Heart right ventricle (tissue), 16 donors: ENCODE measurements at regions not wholly inside any gene's neighbourhood (a gene's known extent, or its start where the extent isn't known, plus 50 kb on each side); places are given as distances from the start of the nearest gene placed in this dataset.

ENCODE experiments used
- ATAC-seq, 8 donors: fragments of 200-7000 bp; cut with Tn5 transposase; one replicate each; pipeline ENCODE4 v1.9.1; 2020; ENCODE audit warnings: mild to moderate bottlenecking in 8 of 8, moderate library complexity in 8 of 8, moderate number of reproducible peaks in 1 of 8
- DNase-seq, 2 donors: peaks; one replicate each; pipeline ENCODE4 v3.0.0-alpha.2; 2020
- H3K27ac ChIP-seq, 10 donors: fragments of 200-600 bp; sonication (generic) in 2 of 10; one replicate each; pipeline versions ENCODE4 v1.5.0 to v1.8.0; 2020 to 2022; ENCODE audit warnings: mild to moderate bottlenecking in 3 of 10
- H3K27me3 ChIP-seq, 7 donors: fragments of 200-600 bp; one replicate each; pipeline ENCODE4 v1.8.0; 2021 to 2022; ENCODE audit warnings: mild to moderate bottlenecking in 2 of 7
- H3K36me3 ChIP-seq, 9 donors: fragments of 200-600 bp; sonication (generic) in 1 of 9; one replicate each; pipeline versions ENCODE4 v1.5.0 to v1.8.0; 2020 to 2022; ENCODE audit warnings: mild to moderate bottlenecking in 2 of 9
- H3K4me1 ChIP-seq, 9 donors: fragments of 200-600 bp; sonication (generic) in 1 of 9; one replicate each; pipeline versions ENCODE4 v1.5.0 to v1.8.0; 2020 to 2022; ENCODE audit warnings: mild to moderate bottlenecking in 4 of 9
- H3K4me3 ChIP-seq, 10 donors: fragments of 200-600 bp; sonication (generic) in 2 of 10; one replicate each; pipeline versions ENCODE4 v1.5.0 to v1.8.0; 2020 to 2022; ENCODE audit warnings: mild to moderate bottlenecking in 7 of 10, moderate library complexity in 2 of 10
- H3K9me3 ChIP-seq, 11 donors: fragments of 200-600 bp in 10 of 11; sonication (generic) in 2 of 11; one replicate each; pipeline versions ENCODE4 v1.5.0 to v1.8.0; 2013 to 2022; ENCODE audit warnings: mild to moderate bottlenecking in 2 of 11, control low read depth in 1 of 11, moderate library complexity in 1 of 11
- WGBS, 2 donors: extraction: QIAGEN DNeasy Blood & Tissue Kit; methylation state at CpG; one replicate each; pipeline ENCODE4 v1.1.7; 2013; ENCODE audit warnings: inconsistent platforms in 1 of 2; 5-methylcytosine and 5-hydroxymethylcytosine counted together
- intact Hi-C, 10 donors: fragments of 100-400 bp; cut with DNase I; formaldehyde crosslinking; loops; one replicate each; pipeline versions ENCODE4 v1.11.1 to v1.14.2; 2022
- TF ChIP-seq, protein P1 (sequence below), 9 donors: fragments of 200-600 bp; sonication (generic) in 2 of 9; IDR thresholded peaks; one replicate each; pipeline versions ENCODE4 v1.5.0 to v1.8.0; 2021 to 2022; ENCODE audit warnings: antibody characterized with exemption in 9 of 9, mild to moderate bottlenecking in 5 of 9, moderate library complexity in 1 of 9
- donor health status: Arrhythmogenic right ventricular cardiomyopathy.
- donor health status: ischemic (EF 13 %, LVEDD 7.1; RV severe dilation, severe dysfunction).
- donor health status: healthy with polysubstance abuse.
- donor health status: DM: no; HTN: yes; CAD: no.
- donor health status: DM: no; HTN: no; CAD: no.
- donor health status: ischemic (EF 25% LVEDD 6.9; RV normal size, moderate dysfunction).
- donor health status: ischemic (EF 25% LVEDD 5.7; RV mildly dilated, moderate dysfunction).
- donor health status: healthy.
- donor health status: DM: yes; HTN: yes; CAD: no.
- donor health status: Ischemic cardiomyopathy.
- donor health status: ischemic (EF 35%, LVEDD 5.7; RV mildly dilated, moderate dysfunction).
- donor health status: nonischemic (EF 11% LVEDD 7.7; RV severe dilation, severe dysfunction).
- donor health status: DM: yes; HTN: yes; CAD: no.
- donor health status: PGD.
- donor health status: ischemic (EF 29% LVEDD 5.4; RV normal size, mild dysfunction).
- donor health status: nonischemic (EF 23%, LVEDD 6.1; RV moderate dilation, normal function).

DNA sequence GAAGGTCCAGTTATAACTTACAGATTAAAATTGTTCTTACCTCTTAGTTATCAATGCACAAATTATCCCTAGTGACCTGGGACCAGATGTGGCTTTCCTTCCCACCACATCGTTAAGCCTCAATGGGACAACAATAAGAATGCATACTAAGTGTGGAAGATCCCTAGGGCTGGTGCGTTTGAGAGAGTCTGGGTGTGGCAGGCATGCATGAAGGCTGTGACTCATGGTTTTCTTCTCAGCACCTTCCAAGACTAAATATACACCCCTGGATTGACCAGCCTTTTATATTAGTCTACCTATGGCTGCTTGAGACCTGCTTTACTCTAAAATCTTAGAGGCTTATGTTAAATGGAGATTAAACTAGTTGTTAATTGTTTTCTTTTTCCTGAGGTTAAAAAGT, 261.7 kb upstream of the SLC14A2 start:
- no peaks in the 10 kb centered on the region for H3K27me3 ChIP-seq
- no peak overlapping the region for H3K27ac ChIP-seq
- peaks cover 0 to 4% (median 0%) of the 10 kb centered on the region in 9 donors for H3K4me1 ChIP-seq
- ATAC-seq, result no peak
- no peaks in the 10 kb centered on the region for H3K36me3 ChIP-seq
- no peak overlapping the region for H3K4me3 ChIP-seq
- 62 to 81% methylated on average over 2 of the region's 2 CpGs for WGBS, 2 donors
- intact Hi-C loops, result no loop called here
- DNase-seq, result no peak
- TF ChIP-seq, protein P1, sequence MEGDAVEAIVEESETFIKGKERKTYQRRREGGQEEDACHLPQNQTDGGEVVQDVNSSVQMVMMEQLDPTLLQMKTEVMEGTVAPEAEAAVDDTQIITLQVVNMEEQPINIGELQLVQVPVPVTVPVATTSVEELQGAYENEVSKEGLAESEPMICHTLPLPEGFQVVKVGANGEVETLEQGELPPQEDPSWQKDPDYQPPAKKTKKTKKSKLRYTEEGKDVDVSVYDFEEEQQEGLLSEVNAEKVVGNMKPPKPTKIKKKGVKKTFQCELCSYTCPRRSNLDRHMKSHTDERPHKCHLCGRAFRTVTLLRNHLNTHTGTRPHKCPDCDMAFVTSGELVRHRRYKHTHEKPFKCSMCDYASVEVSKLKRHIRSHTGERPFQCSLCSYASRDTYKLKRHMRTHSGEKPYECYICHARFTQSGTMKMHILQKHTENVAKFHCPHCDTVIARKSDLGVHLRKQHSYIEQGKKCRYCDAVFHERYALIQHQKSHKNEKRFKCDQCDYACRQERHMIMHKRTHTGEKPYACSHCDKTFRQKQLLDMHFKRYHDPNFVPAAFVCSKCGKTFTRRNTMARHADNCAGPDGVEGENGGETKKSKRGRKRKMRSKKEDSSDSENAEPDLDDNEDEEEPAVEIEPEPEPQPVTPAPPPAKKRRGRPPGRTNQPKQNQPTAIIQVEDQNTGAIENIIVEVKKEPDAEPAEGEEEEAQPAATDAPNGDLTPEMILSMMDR (IDR thresholded peaks at IDR 0.05), result no peak
- H3K9me3 ChIP-seq, result no peaks in the 10 kb centered on the region

DNA sequence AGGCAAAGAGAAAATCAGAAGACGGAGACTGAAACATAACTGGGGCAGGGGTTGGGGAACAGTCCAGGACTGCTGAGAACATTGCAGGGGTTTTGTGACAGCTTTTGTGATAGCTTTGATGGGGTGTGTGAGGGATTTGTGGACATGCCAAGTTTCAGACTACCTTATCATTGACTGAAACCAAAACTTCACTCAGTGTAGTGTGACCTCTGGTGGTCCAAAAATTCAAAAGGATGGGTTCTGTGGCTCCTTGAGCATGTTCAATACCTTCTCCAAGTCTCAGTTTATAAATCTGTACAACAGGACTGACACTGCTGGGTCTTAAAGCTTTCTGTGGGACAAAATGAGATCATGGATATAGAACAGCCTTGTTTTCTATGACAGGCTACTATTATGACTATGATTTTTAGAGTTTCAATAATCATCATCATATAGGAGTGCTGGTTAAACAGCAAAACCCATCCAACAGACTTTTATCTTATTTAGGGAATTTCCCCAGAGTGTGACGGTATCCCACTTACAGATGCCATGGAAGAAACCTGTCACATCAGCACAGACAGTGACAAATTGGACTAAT, 259.2 kb upstream of the SLC14A2 start:
- ATAC-seq (peak in 7 of 8 donors; percentile 18 to 64 (median 54)), DNase-seq (no peak)
- WGBS, 2 donors, result 64 to 77% methylated on average over 2 of the region's 2 CpGs
- Histone ChIP-seq H3K4me3 (no peak overlapping the region), H3K27me3 (no peaks in the 10 kb centered on the region), H3K9me3 (no peaks in the 10 kb centered on the region), H3K36me3 (no peaks in the 10 kb centered on the region), H3K4me1 (peaks cover 0 to 14% (median 5%) of the 10 kb centered on the region in 9 donors), H3K27ac (no peak overlapping the region)
- TF ChIP-seq, protein P1 (IDR thresholded peaks at IDR 0.05), result peak in 5 of 9 donors; percentile 23 to 47 (median 44)
- intact Hi-C loops, result no loop called here

DNA sequence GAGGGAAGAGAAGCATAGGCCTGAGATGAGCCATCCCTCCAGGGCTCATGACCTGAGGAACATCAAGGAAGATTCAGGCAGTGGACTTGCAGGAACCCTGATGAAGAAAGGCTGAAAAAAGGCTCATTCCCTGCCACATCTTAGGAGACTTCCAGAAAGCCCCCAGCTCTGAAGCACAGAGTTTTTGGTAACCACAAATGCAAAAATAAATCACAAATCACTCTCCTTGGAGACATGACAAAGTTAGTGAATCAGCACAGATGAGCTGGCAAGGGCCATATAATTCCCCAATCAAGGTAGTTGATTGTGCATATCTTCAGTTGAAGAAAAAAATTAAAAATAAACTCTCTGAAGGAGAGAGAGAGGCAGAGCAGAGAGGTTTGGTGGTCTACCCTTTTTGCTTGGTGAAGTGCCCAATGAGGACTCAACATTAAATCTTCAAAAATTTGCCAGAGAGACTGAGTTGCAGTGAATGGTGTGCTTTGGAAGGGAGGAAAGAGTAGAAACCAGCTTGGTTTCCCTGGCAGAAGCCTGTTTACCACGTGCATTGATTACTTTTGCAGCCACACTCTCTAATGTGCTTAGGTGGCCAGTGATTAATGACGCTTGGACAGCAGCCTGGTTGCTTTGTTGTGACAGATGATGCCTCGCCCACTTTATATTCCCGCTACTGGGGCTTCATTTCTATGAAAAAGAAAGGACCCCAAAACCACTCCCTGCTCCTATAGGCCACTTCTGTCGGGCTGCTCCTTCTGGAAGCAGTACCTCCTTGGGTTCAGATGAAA, 257.4 kb upstream of the SLC14A2 start:
- Histone ChIP-seq H3K4me1 (peaks cover 0 to 14% (median 5%) of the 10 kb centered on the region in 9 donors), H3K36me3 (no peaks in the 10 kb centered on the region), H3K27ac (no peak overlapping the region), H3K4me3 (no peak overlapping the region), H3K27me3 (peaks cover 0 to 3% (median 0%) of the 10 kb centered on the region in 7 donors), H3K9me3 (no peaks in the 10 kb centered on the region)
- 68 to 88% methylated on average over 5 of the region's 5 CpGs for WGBS, 2 donors
- DNase-seq (no peak), ATAC-seq (no peak)
- intact Hi-C loops, result no loop called here
- TF ChIP-seq, protein P1 (IDR thresholded peaks at IDR 0.05), result no peak

DNA sequence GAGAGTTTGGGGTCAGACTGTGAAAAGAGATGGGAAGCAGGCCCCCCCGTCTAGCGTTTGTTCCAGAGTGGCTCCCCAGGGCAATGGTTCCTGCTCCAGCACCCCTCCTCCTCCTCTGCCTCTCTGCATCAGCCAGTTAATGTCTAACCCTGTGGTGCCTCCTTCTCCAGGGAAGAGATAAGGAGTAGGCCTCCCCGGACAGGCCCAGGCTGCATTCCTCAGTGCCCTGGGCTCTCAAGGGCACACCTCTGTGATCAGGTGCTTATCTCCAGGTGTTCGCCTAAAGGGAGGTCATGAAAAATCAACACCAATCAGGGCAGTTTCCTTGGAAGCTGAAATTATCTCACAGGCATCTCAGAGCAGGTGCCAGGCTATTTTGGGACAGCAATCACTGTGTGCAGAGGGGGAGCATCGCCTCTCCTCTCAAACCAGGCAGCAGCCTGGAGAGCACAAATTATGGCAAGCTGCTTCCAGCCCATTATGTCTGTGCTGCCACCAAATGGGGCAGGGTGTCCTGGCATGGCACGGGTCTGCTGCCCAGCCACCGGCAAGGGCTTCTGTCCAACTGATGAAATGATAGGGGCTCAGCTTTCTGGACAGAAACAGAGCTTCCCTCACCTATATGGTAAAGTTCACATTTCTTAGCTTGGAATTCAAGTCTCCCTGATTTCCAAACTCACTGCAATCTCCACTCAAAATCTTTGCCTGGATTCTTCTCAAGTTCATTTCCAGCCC, 255.8 kb upstream of the SLC14A2 start:
- 39 to 50% methylated on average over 7 of the region's 7 CpGs for WGBS, 2 donors
- ATAC-seq, result peak in 4 of 8 donors; percentile 20 to 70 (median 58)
- intact Hi-C loops, result no loop called here
- no peak overlapping the region for H3K4me3 ChIP-seq
- no peaks in the 10 kb centered on the region for H3K36me3 ChIP-seq
- no peak for DNase-seq
- TF ChIP-seq, protein P1 (IDR thresholded peaks at IDR 0.05), result no peak
- H3K27me3 ChIP-seq, result peaks cover 0 to 6% (median 0%) of the 10 kb centered on the region in 7 donors
- peaks cover 0 to 14% (median 5%) of the 10 kb centered on the region in 9 donors for H3K4me1 ChIP-seq
- no peaks in the 10 kb centered on the region for H3K9me3 ChIP-seq
- no peak overlapping the region for H3K27ac ChIP-seq
